Adrenal gland (tissue), 9 donors: ENCODE measurements at regions not wholly inside any gene's neighbourhood (a gene's known extent, or its start where the extent isn't known, plus 50 kb on each side); places are given as distances from the start of the nearest gene placed in this dataset.

Experiments
- DNase-seq, 7 donors: peaks; one replicate each; pipeline ENCODE4 v3.0.0-alpha.2; 2019 to 2020
- H3K27ac ChIP-seq, 5 donors: fragments of 200-600 bp; sonication (generic) in 4 of 5; 1 replicate in 3 of 5; 2 replicates in 2 of 5; pipeline versions ENCODE4 v1.5.1 to v1.8.0; 2016 to 2020; ENCODE audit warnings: mild to moderate bottlenecking in 1 of 5
- H3K27me3 ChIP-seq: fragments of 200-600 bp; 2 replicates; pipeline ENCODE4 v1.8.0; 2021
- H3K36me3 ChIP-seq, 2 donors: fragments of 200-600 bp; replicated peaks in 1 of 2; 1 replicate in 1 of 2; 2 replicates in 1 of 2; pipeline versions ENCODE4 v1.5.1 to v1.8.0; 2018 to 2022
- H3K4me1 ChIP-seq, 2 donors: fragments of 200-600 bp; replicated peaks in 1 of 2; 1 replicate in 1 of 2; 2 replicates in 1 of 2; pipeline versions ENCODE4 v1.5.1 to v1.8.0; 2018 to 2021
- H3K4me3 ChIP-seq, 4 donors: fragments of 200-600 bp; sonication (generic) in 3 of 4; one replicate each; pipeline ENCODE4 v1.5.1; 2016 to 2018
- H3K9me3 ChIP-seq, 3 donors: fragments of 200-600 bp; sonication (generic) in 1 of 3; replicated peaks in 1 of 3; 1 replicate in 2 of 3; 2 replicates in 1 of 3; pipeline versions ENCODE4 v1.5.1 to v1.8.0; 2016 to 2021
- POLR2A ChIP-seq, 2 donors: fragments of 450-650 bp; IDR thresholded peaks; one replicate each; pipeline ENCODE4 v1.6.1; 2017; ENCODE audit warnings: antibody characterized with exemption in 2 of 2, mild to moderate bottlenecking in 2 of 2, moderate library complexity in 1 of 2
- WGBS, 4 donors: extraction: QIAGEN DNeasy Blood & Tissue Kit in 2 of 4; methylation state at CpG; one replicate each; pipeline versions ENCODE4 v1.1.5 to v1.1.7; 2013 to 2017; 5-methylcytosine and 5-hydroxymethylcytosine counted together
- intact Hi-C, 2 donors: fragments of 100-400 bp; cut with DNase I; formaldehyde crosslinking; loops; one replicate each; pipeline versions ENCODE4 v1.14.1 to v1.15.0; 2022 to 2023
- TF ChIP-seq, protein P1 (sequence below), 6 experiments: fragments of 450-650 bp in 4 of 6; fragments of 200-600 bp in 2 of 6; sonication (generic) in 1 of 6; IDR thresholded peaks; 1 replicate in 5 of 6; 2 replicates in 1 of 6; pipeline versions ENCODE4 v1.5.1 to v1.8.0; 2016 to 2021; ENCODE audit warnings: antibody characterized with exemption in 6 of 6, mild to moderate bottlenecking in 2 of 6, moderate library complexity in 1 of 6
- donor health status: healthy with polysubstance abuse.
- donor health status: Bipolar disorder and iron deficiency.
- donor health status: DM: yes; HTN: yes; CAD: no.
- donor health status: DM: no; HTN: no; CAD: no.
- donor health status: DM: no; HTN: no; CAD: no.

DNA sequence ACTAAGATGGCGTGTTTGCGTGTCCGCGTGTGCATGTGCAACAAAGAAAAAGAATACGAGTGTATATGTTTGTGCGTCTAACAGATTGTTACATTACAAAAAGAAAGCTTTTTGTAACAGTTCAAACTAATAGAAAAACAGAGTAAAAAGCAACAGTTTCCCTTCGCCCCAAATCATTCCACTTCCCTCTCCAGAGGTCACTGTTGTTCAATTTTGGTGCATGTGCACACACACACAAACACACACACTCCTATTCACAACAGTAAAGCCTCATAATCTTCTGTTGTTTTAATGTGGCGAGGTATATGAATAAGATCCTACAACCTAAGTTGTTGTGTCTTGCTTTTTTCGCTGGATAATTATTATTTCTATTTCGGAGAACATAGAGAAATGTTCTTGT lies 357.3 kb upstream of the SLC8A1 start:
- 83 to 88% (median 87%) methylated on average over 10 of the region's 10 CpGs for whole genome bisulfite sequencing, 4 donors
- H3K9me3 ChIP-seq: no peaks in the 10 kb centered on the region
- intact Hi-C loops: no loop called here
- H3K27ac ChIP-seq: no peak overlapping the region
- TF ChIP-seq, protein P1, sequence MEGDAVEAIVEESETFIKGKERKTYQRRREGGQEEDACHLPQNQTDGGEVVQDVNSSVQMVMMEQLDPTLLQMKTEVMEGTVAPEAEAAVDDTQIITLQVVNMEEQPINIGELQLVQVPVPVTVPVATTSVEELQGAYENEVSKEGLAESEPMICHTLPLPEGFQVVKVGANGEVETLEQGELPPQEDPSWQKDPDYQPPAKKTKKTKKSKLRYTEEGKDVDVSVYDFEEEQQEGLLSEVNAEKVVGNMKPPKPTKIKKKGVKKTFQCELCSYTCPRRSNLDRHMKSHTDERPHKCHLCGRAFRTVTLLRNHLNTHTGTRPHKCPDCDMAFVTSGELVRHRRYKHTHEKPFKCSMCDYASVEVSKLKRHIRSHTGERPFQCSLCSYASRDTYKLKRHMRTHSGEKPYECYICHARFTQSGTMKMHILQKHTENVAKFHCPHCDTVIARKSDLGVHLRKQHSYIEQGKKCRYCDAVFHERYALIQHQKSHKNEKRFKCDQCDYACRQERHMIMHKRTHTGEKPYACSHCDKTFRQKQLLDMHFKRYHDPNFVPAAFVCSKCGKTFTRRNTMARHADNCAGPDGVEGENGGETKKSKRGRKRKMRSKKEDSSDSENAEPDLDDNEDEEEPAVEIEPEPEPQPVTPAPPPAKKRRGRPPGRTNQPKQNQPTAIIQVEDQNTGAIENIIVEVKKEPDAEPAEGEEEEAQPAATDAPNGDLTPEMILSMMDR (IDR thresholded peaks at IDR 0.05): no peak
- no peak for TF ChIP-seq POLR2A (IDR thresholded peaks at IDR 0.05)
- no peak for DNase-seq
- H3K4me3 ChIP-seq: no peak overlapping the region
- no peaks in the 10 kb centered on the region for H3K36me3 ChIP-seq
- no peaks in the 10 kb centered on the region for H3K27me3 ChIP-seq
- no peaks in the 10 kb centered on the region for H3K4me1 ChIP-seq

DNA sequence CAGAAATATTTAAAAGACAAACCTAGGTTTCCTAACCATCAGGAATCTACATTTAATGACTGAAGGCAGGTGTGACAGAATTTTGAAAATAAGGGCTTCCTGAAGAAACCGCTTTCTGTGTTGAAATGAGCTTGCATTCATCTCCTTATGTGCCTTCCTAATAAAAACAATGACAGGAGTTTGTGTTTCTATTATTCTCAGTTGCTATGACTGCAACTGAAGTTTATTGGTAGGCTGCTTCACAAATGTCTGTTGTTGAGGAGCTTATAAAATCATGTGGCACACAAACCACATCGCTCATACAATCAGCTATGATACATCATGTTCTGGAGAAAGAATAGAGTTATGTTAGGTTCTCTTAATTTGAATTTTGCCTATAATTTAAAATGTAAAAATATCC lies 362.7 kb upstream of the SLC8A1 start:
- no peaks in the 10 kb centered on the region for H3K9me3 ChIP-seq
- TF ChIP-seq, protein P1 (IDR thresholded peaks at IDR 0.05): no peak
- TF ChIP-seq POLR2A (IDR thresholded peaks at IDR 0.05): no peak
- no peak for DNase-seq
- intact Hi-C loops: no loop called here
- no peak overlapping the region for H3K4me3 ChIP-seq
- H3K27me3 ChIP-seq: no peaks in the 10 kb centered on the region
- H3K4me1 ChIP-seq: no peaks in the 10 kb centered on the region
- H3K27ac ChIP-seq: no peak overlapping the region
- no peaks in the 10 kb centered on the region for H3K36me3 ChIP-seq
- 84 to 91% (median 89%) methylated on average over 2 of the region's 2 CpGs for WGBS, 4 donors

DNA sequence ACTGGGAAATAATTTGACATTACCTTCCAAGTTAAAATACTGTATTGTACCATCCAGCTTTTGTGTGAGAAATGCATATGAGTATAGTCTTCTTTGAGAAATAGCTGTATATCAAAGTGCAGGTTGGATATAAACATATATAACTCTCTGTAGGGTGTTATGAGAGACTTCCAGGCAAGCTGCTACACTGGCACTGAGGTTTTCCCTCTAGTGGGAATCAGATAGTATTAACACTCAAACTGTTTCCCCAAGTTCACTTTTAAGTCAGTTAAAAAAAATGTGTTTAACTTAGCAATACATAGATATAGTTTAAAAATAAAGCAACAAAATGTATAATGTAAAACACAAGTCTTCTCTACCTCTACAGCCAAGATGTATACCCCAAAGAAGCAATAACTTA lies 368.4 kb upstream of the SLC8A1 start:
- Histone ChIP-seq H3K4me1 (no peaks in the 10 kb centered on the region), H3K9me3 (no peaks in the 10 kb centered on the region), H3K36me3 (no peaks in the 10 kb centered on the region), H3K4me3 (peak overlapping the region in 1 of 4 donors; percentile 32), H3K27ac (no peak overlapping the region), H3K27me3 (no peaks in the 10 kb centered on the region)
- no peak for DNase-seq
- intact Hi-C loops: no loop called here
- TF ChIP-seq, protein P1 (IDR thresholded peaks at IDR 0.05): no peak
- TF ChIP-seq POLR2A (IDR thresholded peaks at IDR 0.05): no peak

DNA sequence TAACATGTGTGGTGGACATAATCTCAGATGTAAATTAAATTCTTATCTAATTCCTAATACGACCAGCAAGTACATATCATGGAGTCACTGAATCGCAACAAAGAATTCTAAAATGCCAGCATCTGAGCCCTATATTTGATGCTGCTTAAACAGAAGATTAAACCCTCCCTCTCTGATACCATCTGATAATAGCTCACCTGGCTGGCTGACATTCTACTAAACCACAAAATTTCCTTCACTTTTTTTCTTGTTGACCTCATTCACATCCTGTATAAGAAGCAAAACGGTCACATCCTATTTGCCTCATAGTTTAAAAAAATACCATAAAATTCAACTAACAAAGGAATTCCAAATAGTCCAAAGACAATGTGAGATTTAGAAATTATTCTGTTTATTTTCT lies 371.6 kb upstream of the SLC8A1 start:
- 80 to 87% (median 85%) methylated on average over 3 of the region's 3 CpGs for WGBS, 4 donors
- H3K4me3 ChIP-seq: no peak overlapping the region

More for the DNA sequence above, 371.6 kb upstream of the SLC8A1 start:
- Histone ChIP-seq H3K4me1 (no peaks in the 10 kb centered on the region), H3K27ac (no peak overlapping the region), H3K36me3 (no peaks in the 10 kb centered on the region), H3K27me3 (no peaks in the 10 kb centered on the region), H3K9me3 (no peaks in the 10 kb centered on the region)
- intact Hi-C loops: no loop called here
- TF ChIP-seq, protein P1 (IDR thresholded peaks at IDR 0.05): no peak
- TF ChIP-seq POLR2A (IDR thresholded peaks at IDR 0.05): no peak
- no peak for DNase-seq
